IMR-90 (cell line): ENCODE measurements at regions not wholly inside any gene's neighbourhood (a gene's known extent, or its start where the extent isn't known, plus 50 kb on each side); places are given as distances from the start of the nearest gene placed in this dataset.

ENCODE experiments used
- ATAC-seq: fragments of 200-7000 bp; cut with Tn5 transposase; 2 replicates; pipeline ENCODE4 v1.9.1; 2020; ENCODE audit warnings: low read depth, mild to moderate bottlenecking, moderate library complexity
- BruUV-seq: library from RNA; stranded (reverse); fragments of 400-500 nt; replicated peaks from 2 replicates; lab custom pipeline; 2021; lab: Mats Ljungman, UMichigan
- CTCF ChIA-PET: fragments of 300-600 bp; formaldehyde crosslinking; extraction: SDS; loops from one replicate; lab custom pipeline; 2021; ENCODE audit warnings: antibody characterized with exemption; lab: Yijun Ruan, JAX
- POLR2A ChIA-PET: fragments of 300-600 bp; sonication (Branson Sonifier 250); formaldehyde crosslinking; loops from one replicate; lab custom pipeline; 2022; ENCODE audit warnings: antibody characterized with exemption; ENCODE audit not compliant: unreplicated experiment; lab: Charles Lee
- DNase-seq: peaks from one replicate; pipeline ENCODE4 v3.0.0; 2013
- H2AFZ ChIP-seq: replicated peaks from 2 replicates; pipeline ENCODE3; 2013; ENCODE audit warnings: low read length, mild to moderate bottlenecking; ENCODE audit not compliant: poor library complexity
- H2AK5ac ChIP-seq: 2 replicates; pipeline ENCODE4 v1.6.1; 2013; ENCODE audit warnings: low read depth, low read length, inconsistent platforms
- H2AK9ac ChIP-seq: replicated peaks from 2 replicates; pipeline ENCODE3; 2013; ENCODE audit warnings: mild to moderate bottlenecking, low read depth, low read length, moderate library complexity; ENCODE audit not compliant: poor library complexity
- H2BK120ac ChIP-seq: 2 replicates; pipeline ENCODE4 v1.6.1; 2013; ENCODE audit warnings: low read depth, low read length, inconsistent platforms
- H2BK15ac ChIP-seq: 3 replicates; pipeline ENCODE4 v1.6.1; 2013; ENCODE audit warnings: low read depth, low read length, inconsistent platforms
- H2BK20ac ChIP-seq: 2 replicates; pipeline ENCODE4 v1.6.1; 2013; ENCODE audit warnings: low read depth, mild to moderate bottlenecking, inconsistent platforms, low read length, moderate library complexity
- H2BK5ac ChIP-seq: 2 replicates; pipeline ENCODE4 v1.6.1; 2013; ENCODE audit warnings: mild to moderate bottlenecking, low read depth, low read length, inconsistent platforms; ENCODE audit not compliant: poor library complexity, severe bottlenecking
- H3K14ac ChIP-seq: replicated peaks from 2 replicates; pipeline ENCODE4 v1.6.1; 2013; ENCODE audit warnings: low read depth, low read length, inconsistent platforms
- H3K18ac ChIP-seq: 2 replicates; pipeline ENCODE4 v1.6.1; 2013; ENCODE audit warnings: low read depth, low read length, control low read depth
- H3K23ac ChIP-seq: 2 replicates; pipeline ENCODE4 v1.6.1; 2013; ENCODE audit warnings: low read depth, low read length, inconsistent platforms
- H3K27ac ChIP-seq: 2 replicates; pipeline ENCODE4 v1.5.1; 2013; ENCODE audit warnings: mild to moderate bottlenecking, control low read depth, low read length; ENCODE audit not compliant: insufficient read depth
- H3K27me3 ChIP-seq: 2 replicates; pipeline ENCODE4 v1.6.1; 2013; ENCODE audit warnings: low read length; ENCODE audit not compliant: control insufficient read depth, insufficient read depth
- H3K36me3 ChIP-seq: 2 replicates; pipeline ENCODE4 v1.6.1; 2013; ENCODE audit warnings: low read length, mixed read lengths; ENCODE audit not compliant: control insufficient read depth, insufficient read depth
- H3K4ac ChIP-seq: 2 replicates; pipeline ENCODE4 v1.6.1; 2013; ENCODE audit warnings: low read depth, low read length, inconsistent platforms
- H3K4me1 ChIP-seq: 2 replicates; pipeline ENCODE4 v1.6.1; 2013; ENCODE audit warnings: low read length, mixed read lengths; ENCODE audit not compliant: control insufficient read depth, insufficient read depth
- H3K4me2 ChIP-seq: 2 replicates; pipeline ENCODE4 v1.6.1; 2013; ENCODE audit warnings: low read depth, mild to moderate bottlenecking, control low read depth, low read length, moderate library complexity
- H3K4me3 ChIP-seq: 2 replicates; pipeline ENCODE4 v1.5.1; 2013; ENCODE audit warnings: low read depth, mild to moderate bottlenecking, control low read depth, low read length, moderate library complexity; ENCODE audit not compliant: insufficient read depth
- H3K56ac ChIP-seq: 2 replicates; pipeline ENCODE4 v1.6.1; 2013; ENCODE audit warnings: low read length, inconsistent platforms; ENCODE audit not compliant: insufficient read depth; ENCODE audit errors: extremely low read depth
- H3K79me1 ChIP-seq, 2 experiments: 2 replicates each; pipeline ENCODE4 v1.6.1; 2013; ENCODE audit warnings: low read length in 2 of 2, inconsistent platforms in 1 of 2, low read depth in 1 of 2
- H3K9ac ChIP-seq: 2 replicates; pipeline ENCODE4 v1.6.1; 2013; ENCODE audit warnings: low read depth, low read length, control low read depth
- H3K9me1 ChIP-seq: 2 replicates; pipeline ENCODE4 v1.6.1; 2013; ENCODE audit warnings: low read length, inconsistent platforms; ENCODE audit not compliant: insufficient read depth
- H3K9me3 ChIP-seq: 2 replicates; pipeline ENCODE4 v1.6.1; 2013; ENCODE audit warnings: low read length; ENCODE audit not compliant: control insufficient read depth, insufficient read depth
- H4K20me1 ChIP-seq: 2 replicates; pipeline ENCODE4 v1.6.1; 2013; ENCODE audit warnings: low read length, inconsistent platforms; ENCODE audit not compliant: insufficient read depth
- H4K5ac ChIP-seq: 2 replicates; pipeline ENCODE4 v1.6.1; 2013; ENCODE audit warnings: mild to moderate bottlenecking, low read depth, low read length, control low read depth
- H4K8ac ChIP-seq, 2 experiments: 2 replicates each; pipeline ENCODE4 v1.6.1; 2013; ENCODE audit warnings: low read depth in 2 of 2, low read length in 2 of 2, control low read depth in 1 of 2, inconsistent platforms in 1 of 2
- H4K91ac ChIP-seq: 2 replicates; pipeline ENCODE4 v1.6.1; 2013; ENCODE audit warnings: low read depth, low read length, inconsistent platforms; ENCODE audit not compliant: insufficient read depth
- BHLHE40 ChIP-seq: fragments of 150-350 bp; IDR thresholded peaks from 2 replicates; pipeline ENCODE4 v1.6.1; 2016; ENCODE audit warnings: mild to moderate bottlenecking, low read depth, low read length
- MAFK ChIP-seq: IDR thresholded peaks from 2 replicates; pipeline ENCODE4 v1.6.1; 2012; ENCODE audit warnings: low read depth, low read length, improper control_type of control experiment
- POLR2A ChIP-seq: IDR thresholded peaks from 2 replicates; pipeline ENCODE4 v1.6.1; 2012; ENCODE audit warnings: mild to moderate bottlenecking, low read depth, low read length
- SMC3 ChIP-seq: fragments of 150-350 bp; IDR thresholded peaks from 2 replicates; pipeline ENCODE4 v1.6.1; 2016; ENCODE audit warnings: low read depth, mild to moderate bottlenecking, antibody characterized with exemption, low read length, moderate library complexity
- dilution Hi-C: fragments of 300-500 bp; cut with HindIII; formaldehyde crosslinking; loops from one replicate; pipeline ENCODE4 v1.14.3; 2018; ENCODE audit warnings: low sequenced_read_pairs; ENCODE audit not compliant: unreplicated experiment
- in situ Hi-C: fragments of 300-500 bp; cut with MboI; formaldehyde crosslinking; loops from 3 replicates; pipeline ENCODE4 v1.14.3; 2019; ENCODE audit warnings: low sequenced_read_pairs, inconsistent platforms, mixed read lengths
- intact Hi-C: fragments of 100-400 bp; cut with micrococcal nuclease; formaldehyde crosslinking; loops from 2 replicates; pipeline ENCODE4 v1.10.0; 2022
- TF ChIP-seq, protein P1 (sequence below): conservative IDR thresholded peaks from 2 replicates; pipeline ENCODE4 v1.5.1; 2012; ENCODE audit warnings: mild to moderate bottlenecking, low read depth, low read length, improper control_type of control experiment

DNA sequence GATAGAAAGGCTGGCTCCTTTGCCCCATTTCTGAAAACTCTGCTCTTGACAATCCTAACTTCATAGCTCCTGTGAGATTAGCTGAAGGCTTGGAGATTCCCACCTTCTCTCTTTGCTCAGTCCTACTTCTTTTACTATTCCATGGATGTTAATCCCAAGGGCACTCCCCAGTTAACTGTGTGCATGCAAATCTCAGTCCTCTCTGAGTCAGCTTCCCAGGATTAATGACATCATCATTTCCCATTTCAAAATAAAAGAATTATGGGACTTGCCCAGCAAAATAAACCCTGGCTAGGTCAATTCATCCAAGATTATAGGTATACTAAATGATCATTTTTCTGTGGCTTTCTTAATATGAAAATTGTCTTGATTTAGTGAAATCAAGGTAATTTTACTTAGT lies 328.6 kb upstream of the NR3C2 start:
- Histone ChIP-seq H3K4ac (no peak overlapping the region), H2AK9ac (no peak overlapping the region), H3K4me1 (peaks cover 4% of the 10 kb centered on the region; the same call in 1 of the 2 replicates), H4K91ac (no peak overlapping the region), H2BK15ac (no peak overlapping the region), H3K9ac (no peak overlapping the region), H3K79me1 (no peaks in the 10 kb centered on the region), H4K5ac (no peak overlapping the region), H3K14ac (no peak overlapping the region), H3K27ac (no peak overlapping the region), H3K9me3 (no peaks in the 10 kb centered on the region), H2BK120ac (no peak overlapping the region), H3K56ac (no peak overlapping the region), H2AK5ac (no peak overlapping the region), H4K20me1 (no peaks in the 10 kb centered on the region), H3K23ac (no peak overlapping the region), H3K36me3 (no peaks in the 10 kb centered on the region), H2AFZ (no peak overlapping the region), H3K27me3 (no peaks in the 10 kb centered on the region), H3K18ac (no peak overlapping the region; the same call in 1 of the 2 replicates), H4K8ac (no peak overlapping the region), H2BK20ac (no peak overlapping the region), H3K4me3 (no peak overlapping the region), H2BK5ac (no peak overlapping the region), H3K9me1 (no peaks in the 10 kb centered on the region), H3K4me2 (no peak overlapping the region)
- ATAC-seq (peak; percentile 35; the same call in 1 of the 2 replicates), DNase-seq (peak; percentile 43)
- no TSS peak for BruUV-seq
- in situ Hi-C loops, result no loop called here
- intact Hi-C loops, result loop anchor here (10.0 kb wide), 1 partner anchor 494 kb away; no protein-coding TSS in a partner anchor
- CTCF ChIA-PET, result no interaction called here
- dilution Hi-C loops, result no loop called here
- no peak for TF ChIP-seq POLR2A
- TF ChIP-seq MAFK, result no peak
- TF ChIP-seq, protein P1, sequence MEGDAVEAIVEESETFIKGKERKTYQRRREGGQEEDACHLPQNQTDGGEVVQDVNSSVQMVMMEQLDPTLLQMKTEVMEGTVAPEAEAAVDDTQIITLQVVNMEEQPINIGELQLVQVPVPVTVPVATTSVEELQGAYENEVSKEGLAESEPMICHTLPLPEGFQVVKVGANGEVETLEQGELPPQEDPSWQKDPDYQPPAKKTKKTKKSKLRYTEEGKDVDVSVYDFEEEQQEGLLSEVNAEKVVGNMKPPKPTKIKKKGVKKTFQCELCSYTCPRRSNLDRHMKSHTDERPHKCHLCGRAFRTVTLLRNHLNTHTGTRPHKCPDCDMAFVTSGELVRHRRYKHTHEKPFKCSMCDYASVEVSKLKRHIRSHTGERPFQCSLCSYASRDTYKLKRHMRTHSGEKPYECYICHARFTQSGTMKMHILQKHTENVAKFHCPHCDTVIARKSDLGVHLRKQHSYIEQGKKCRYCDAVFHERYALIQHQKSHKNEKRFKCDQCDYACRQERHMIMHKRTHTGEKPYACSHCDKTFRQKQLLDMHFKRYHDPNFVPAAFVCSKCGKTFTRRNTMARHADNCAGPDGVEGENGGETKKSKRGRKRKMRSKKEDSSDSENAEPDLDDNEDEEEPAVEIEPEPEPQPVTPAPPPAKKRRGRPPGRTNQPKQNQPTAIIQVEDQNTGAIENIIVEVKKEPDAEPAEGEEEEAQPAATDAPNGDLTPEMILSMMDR, result no peak
- no peak for TF ChIP-seq BHLHE40
- no peak for TF ChIP-seq SMC3
- POLR2A ChIA-PET, result no interaction called here
